ENCODE measurements at regions not wholly inside any gene's neighbourhood (a gene's known extent, or its start where the extent isn't known, plus 50 kb on each side); places are given as distances from the start of the nearest gene placed in this dataset.

- DNase-seq (ENCODE audit: low read depth) = no peak
- TF ChIP-seq CTCF (IDR thresholded peaks at IDR 0.05; ENCODE audit: insufficient read depth, low read depth, low read length) = no peak
These were observed 562.2 kb upstream of the PTBP2 start for GRCh38 chr1:96159379-96159778.

DNA sequence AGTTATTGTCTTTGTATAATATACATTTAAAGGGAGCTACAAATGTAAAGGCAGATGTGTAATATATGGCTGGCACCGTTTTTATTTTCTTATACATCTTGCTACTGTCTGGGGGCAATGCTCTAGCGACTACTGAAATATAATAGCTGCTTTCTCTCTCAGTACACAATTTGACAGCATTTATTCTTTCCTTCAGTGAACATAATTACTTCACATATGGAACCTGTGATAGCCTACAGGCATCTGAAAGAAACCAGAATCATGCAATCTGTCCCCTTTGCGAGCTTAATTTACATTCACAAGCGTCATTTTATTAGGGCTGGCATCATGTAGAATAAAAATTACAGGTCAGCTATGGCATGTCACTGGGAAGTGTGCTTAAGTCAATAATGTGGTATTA lies 557.5 kb upstream of the PTBP2 start:
- H3K4me3 ChIP-seq (ENCODE audit: low read depth, low read length) = no peak overlapping the region
- no peak for TF ChIP-seq CTCF (IDR thresholded peaks at IDR 0.05; ENCODE audit: insufficient read depth, low read depth, low read length)

More at GRCh38 chr1:96159379-96159778, 562.2 kb upstream of the PTBP2 start:
- no peak overlapping the region for H3K4me3 ChIP-seq (ENCODE audit: low read depth, low read length)

GRCh38 chr1:96178053-96178452 lies 543.5 kb upstream of the PTBP2 start:
- no peak overlapping the region for H3K4me3 ChIP-seq (ENCODE audit: low read depth, low read length)
- DNase-seq (ENCODE audit: low read depth) = no peak
- TF ChIP-seq CTCF (IDR thresholded peaks at IDR 0.05; ENCODE audit: insufficient read depth, low read depth, low read length) = no peak

More for the DNA sequence above, 557.5 kb upstream of the PTBP2 start:
- no peak for DNase-seq (ENCODE audit: low read depth)

DNA sequence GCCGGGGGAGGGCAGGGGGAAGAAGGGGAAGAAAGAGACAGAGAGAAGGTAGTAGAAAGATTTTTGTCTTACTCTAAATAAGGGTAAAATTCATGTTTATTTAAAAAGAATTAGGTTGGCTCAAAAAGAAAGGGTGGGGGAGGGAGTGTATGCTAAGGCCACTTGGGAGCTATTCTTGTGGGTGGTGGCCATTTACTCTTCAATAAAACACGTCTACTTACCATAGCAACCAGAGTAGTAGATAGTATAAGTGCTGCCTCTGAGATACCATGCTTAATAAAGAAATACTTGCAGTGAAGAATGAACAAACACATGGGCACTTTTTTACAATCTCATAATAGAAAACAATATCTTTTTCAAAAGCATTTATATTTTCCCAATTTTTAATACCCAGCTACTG lies 538.1 kb upstream of the PTBP2 start:
- TF ChIP-seq CTCF (IDR thresholded peaks at IDR 0.05; ENCODE audit: insufficient read depth, low read depth, low read length) = no peak
- no peak overlapping the region for H3K4me3 ChIP-seq (ENCODE audit: low read depth, low read length)
- DNase-seq (ENCODE audit: low read depth) = no peak

DNA sequence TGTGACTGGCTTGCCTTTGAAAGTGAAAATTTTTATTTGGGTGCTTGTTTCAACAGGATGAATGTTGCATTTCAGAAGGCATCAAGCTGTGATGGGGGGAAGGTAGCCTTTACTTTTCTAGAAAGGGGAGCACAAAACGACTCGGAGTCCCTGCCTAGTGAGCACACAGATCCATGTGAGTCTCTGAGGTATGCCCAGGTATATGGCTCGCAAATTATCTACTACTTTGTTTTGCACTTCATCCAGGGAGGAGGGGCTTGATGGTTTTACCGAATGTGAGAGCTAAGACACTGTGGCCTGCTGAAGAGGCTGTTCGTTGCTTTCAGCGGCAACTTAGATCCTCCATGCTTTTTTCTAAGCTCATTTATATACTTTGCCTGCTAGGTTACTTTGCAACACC lies 537.7 kb upstream of the PTBP2 start:
- H3K4me3 ChIP-seq (ENCODE audit: low read depth, low read length) = no peak overlapping the region
- no peak for DNase-seq (ENCODE audit: low read depth)
- no peak for TF ChIP-seq CTCF (IDR thresholded peaks at IDR 0.05; ENCODE audit: insufficient read depth, low read depth, low read length)

- no peak for TF ChIP-seq CTCF (IDR thresholded peaks at IDR 0.05; ENCODE audit: insufficient read depth, low read depth, low read length)
- DNase-seq (ENCODE audit: low read depth) = no peak
- no peak overlapping the region for H3K4me3 ChIP-seq (ENCODE audit: low read depth, low read length)
These were observed 536.4 kb upstream of the PTBP2 start for GRCh38 chr1:96185181-96185580.

- no peak overlapping the region for H3K4me3 ChIP-seq (ENCODE audit: low read depth, low read length)
- no peak for TF ChIP-seq CTCF (IDR thresholded peaks at IDR 0.05; ENCODE audit: insufficient read depth, low read depth, low read length)
- no peak for DNase-seq (ENCODE audit: low read depth)
These were observed 534.6 kb upstream of the PTBP2 start for GRCh38 chr1:96187020-96187419.
